T-helper 2 cell treated with Interferon-gamma antibody and Interleukin-4, amounts not matched to agents 5 μg/mL and 100 μg/mL, for 36 hours (primary cell): ENCODE measurements at regions not wholly inside any gene's neighbourhood (a gene's known extent, or its start where the extent isn't known, plus 50 kb on each side); places are given as distances from the start of the nearest gene placed in this dataset.
"Not testable (repeated sequence)": the region's sequence is repeated elsewhere in the genome, so short reads cannot be mapped to it uniquely, and the experiment has no call there.

Source experiments
- DNase-seq: peaks from one replicate; pipeline ENCODE4 v3.0.0; 2021; ENCODE audit warnings: low spot score
- H3K27ac Mint-ChIP-seq: one replicate; pipeline ENCODE4 v1.8.0; 2021; ENCODE audit warnings: mild to moderate bottlenecking, mixed read lengths
- H3K27me3 Mint-ChIP-seq: one replicate; pipeline ENCODE4 v1.8.0; 2021; ENCODE audit warnings: low read depth, mixed read lengths
- H3K36me3 Mint-ChIP-seq: one replicate; pipeline ENCODE4 v1.8.0; 2021; ENCODE audit warnings: low read depth, mixed read lengths
- H3K4me1 Mint-ChIP-seq: one replicate; pipeline ENCODE4 v1.8.0; 2021; ENCODE audit warnings: low read depth, mixed read lengths
- H3K4me3 Mint-ChIP-seq: one replicate; pipeline ENCODE4 v1.8.0; 2022; ENCODE audit warnings: mild to moderate bottlenecking, moderate library complexity, mixed read lengths
- H3K9me3 Mint-ChIP-seq: one replicate; pipeline ENCODE4 v1.8.0; 2021; ENCODE audit warnings: mixed read lengths

GRCh38 chr1:191022856-191023255 lies 545.2 kb upstream of the BRINP3 start:
- DNase-seq = no peak

GRCh38 chr1:191025896-191026642 lies 548.4 kb upstream of the BRINP3 start:
- H3K9me3 Mint-ChIP-seq = peaks cover 41% of the 10 kb centered on the region

More at GRCh38 chr1:191022856-191023255, 545.2 kb upstream of the BRINP3 start:
- Mint-ChIP-seq H3K27ac (no peak overlapping the region), H3K27me3 (no peaks in the 10 kb centered on the region), H3K9me3 (peaks cover 17% of the 10 kb centered on the region), H3K36me3 (no peaks in the 10 kb centered on the region), H3K4me1 (no peaks in the 10 kb centered on the region), H3K4me3 (no peak overlapping the region)

GRCh38 chr1:191026828-191027227 lies 549.2 kb upstream of the BRINP3 start:
- Mint-ChIP-seq H3K4me1 (no peaks in the 10 kb centered on the region), H3K36me3 (no peaks in the 10 kb centered on the region), H3K4me3 (no peak overlapping the region), H3K27ac (no peak overlapping the region), H3K27me3 (no peaks in the 10 kb centered on the region), H3K9me3 (peaks cover 44% of the 10 kb centered on the region)
- DNase-seq = no peak

More at GRCh38 chr1:191025896-191026642, 548.4 kb upstream of the BRINP3 start:
- DNase-seq = no peak
- H3K4me3 Mint-ChIP-seq = no peak overlapping the region
- H3K27ac Mint-ChIP-seq = no peak overlapping the region
- H3K4me1 Mint-ChIP-seq = no peaks in the 10 kb centered on the region
- no peaks in the 10 kb centered on the region for H3K27me3 Mint-ChIP-seq
- no peaks in the 10 kb centered on the region for H3K36me3 Mint-ChIP-seq

GRCh38 chr1:191034132-191034531 lies 556.5 kb upstream of the BRINP3 start:
- Mint-ChIP-seq H3K36me3 (no peaks in the 10 kb centered on the region), H3K9me3 (peaks cover 46% of the 10 kb centered on the region), H3K27me3 (no peaks in the 10 kb centered on the region), H3K27ac (no peak overlapping the region), H3K4me1 (no peaks in the 10 kb centered on the region), H3K4me3 (no peak overlapping the region)
- DNase-seq = no peak

GRCh38 chr1:191043066-191043465 lies 565.4 kb upstream of the BRINP3 start:
- no peak for DNase-seq
- Mint-ChIP-seq H3K36me3 (no peaks in the 10 kb centered on the region), H3K27me3 (no peaks in the 10 kb centered on the region), H3K9me3 (peaks cover 21% of the 10 kb centered on the region), H3K27ac (no peak overlapping the region), H3K4me3 (no peak overlapping the region), H3K4me1 (no peaks in the 10 kb centered on the region)

GRCh38 chr1:191049781-191050180 lies 572.1 kb upstream of the BRINP3 start:
- H3K4me3 Mint-ChIP-seq = no peak overlapping the region
- no peaks in the 10 kb centered on the region for H3K36me3 Mint-ChIP-seq
- H3K9me3 Mint-ChIP-seq = peaks cover 33% of the 10 kb centered on the region
- DNase-seq = no peak
- no peaks in the 10 kb centered on the region for H3K4me1 Mint-ChIP-seq
- no peaks in the 10 kb centered on the region for H3K27me3 Mint-ChIP-seq
- no peak overlapping the region for H3K27ac Mint-ChIP-seq

GRCh38 chr1:191052888-191053287 lies 575.2 kb upstream of the BRINP3 start:
- Mint-ChIP-seq H3K27ac (no peak overlapping the region), H3K36me3 (no peaks in the 10 kb centered on the region), H3K4me1 (no peaks in the 10 kb centered on the region), H3K4me3 (no peak overlapping the region), H3K27me3 (no peaks in the 10 kb centered on the region), H3K9me3 (peaks cover 29% of the 10 kb centered on the region)
- DNase-seq = no peak

GRCh38 chr1:191065346-191065745 lies 587.7 kb upstream of the BRINP3 start:
- Mint-ChIP-seq H3K27ac (no peak overlapping the region), H3K4me1 (no peaks in the 10 kb centered on the region), H3K36me3 (no peaks in the 10 kb centered on the region), H3K4me3 (no peak overlapping the region), H3K27me3 (no peaks in the 10 kb centered on the region), H3K9me3 (peaks cover 36% of the 10 kb centered on the region)
- DNase-seq = no peak

GRCh38 chr1:191065771-191066170 lies 588.1 kb upstream of the BRINP3 start:
- Mint-ChIP-seq H3K27ac (no peak overlapping the region), H3K9me3 (peaks cover 31% of the 10 kb centered on the region), H3K4me3 (no peak overlapping the region), H3K36me3 (no peaks in the 10 kb centered on the region), H3K27me3 (no peaks in the 10 kb centered on the region), H3K4me1 (no peaks in the 10 kb centered on the region)
- DNase-seq = no peak

- Mint-ChIP-seq H3K36me3 (no peaks in the 10 kb centered on the region), H3K27me3 (no peaks in the 10 kb centered on the region), H3K4me1 (no peaks in the 10 kb centered on the region), H3K4me3 (no peak overlapping the region), H3K9me3 (peaks cover 13% of the 10 kb centered on the region), H3K27ac (no peak overlapping the region)
- DNase-seq = no peak
These were observed 597.2 kb upstream of the BRINP3 start for GRCh38 chr1:191074881-191075280.

GRCh38 chr1:191083090-191083489 lies 605.4 kb upstream of the BRINP3 start:
- not testable (repeated sequence) for DNase-seq, H3K4me3 Mint-ChIP-seq, H3K27ac Mint-ChIP-seq, H3K4me1 Mint-ChIP-seq, H3K36me3 Mint-ChIP-seq, H3K27me3 Mint-ChIP-seq
- peaks cover 36% of the 10 kb centered on the region for H3K9me3 Mint-ChIP-seq

GRCh38 chr1:191085121-191085520 lies 607.5 kb upstream of the BRINP3 start:
- H3K9me3 Mint-ChIP-seq = peaks cover 33% of the 10 kb centered on the region
- no peaks in the 10 kb centered on the region for H3K36me3 Mint-ChIP-seq
- H3K27me3 Mint-ChIP-seq = no peaks in the 10 kb centered on the region
- no peak overlapping the region for H3K4me3 Mint-ChIP-seq
- no peak for DNase-seq
- no peak overlapping the region for H3K27ac Mint-ChIP-seq
- H3K4me1 Mint-ChIP-seq = no peaks in the 10 kb centered on the region

- Mint-ChIP-seq H3K36me3 (no peaks in the 10 kb centered on the region), H3K9me3 (peaks cover 25% of the 10 kb centered on the region), H3K27ac (no peak overlapping the region), H3K4me1 (no peaks in the 10 kb centered on the region), H3K4me3 (no peak overlapping the region), H3K27me3 (no peaks in the 10 kb centered on the region)
- DNase-seq = no peak
These were observed 609.2 kb upstream of the BRINP3 start for GRCh38 chr1:191086910-191087309.

GRCh38 chr1:191096405-191096804 lies 618.7 kb upstream of the BRINP3 start:
- no peak for DNase-seq

GRCh38 chr1:191099696-191100095 lies 622.0 kb upstream of the BRINP3 start:
- H3K4me1 Mint-ChIP-seq = no peaks in the 10 kb centered on the region
- DNase-seq = no peak
- H3K27me3 Mint-ChIP-seq = no peaks in the 10 kb centered on the region
- H3K4me3 Mint-ChIP-seq = no peak overlapping the region
- peaks cover 18% of the 10 kb centered on the region for H3K9me3 Mint-ChIP-seq
- H3K27ac Mint-ChIP-seq = no peak overlapping the region
- H3K36me3 Mint-ChIP-seq = no peaks in the 10 kb centered on the region

More at GRCh38 chr1:191096405-191096804, 618.7 kb upstream of the BRINP3 start:
- Mint-ChIP-seq H3K27me3 (no peaks in the 10 kb centered on the region), H3K4me3 (no peak overlapping the region), H3K4me1 (no peaks in the 10 kb centered on the region), H3K36me3 (no peaks in the 10 kb centered on the region), H3K27ac (no peak overlapping the region), H3K9me3 (peaks cover 29% of the 10 kb centered on the region)
